ENCODE measurements at regions not wholly inside any gene's neighbourhood (a gene's known extent, or its start where the extent isn't known, plus 50 kb on each side); places are given as distances from the start of the nearest gene placed in this dataset.
"Not testable (repeated sequence)": the region's sequence is repeated elsewhere in the genome, so short reads cannot be mapped to it uniquely, and the experiment has no call there.

- no peaks in the 10 kb centered on the region for H3K27me3 ChIP-seq (ENCODE audit: control insufficient read depth, insufficient read depth, low read length)
- CTCF ChIA-PET, result no interaction called here
These were observed 153.5 kb upstream of the OR13F1 start for GRCh38 chr9:104350541-104350940.

GRCh38 chr9:104351726-104352125 is 152.3 kb upstream of the OR13F1 start:
- Histone ChIP-seq H3K4me3 (ENCODE audit: low read depth, low read length) (no peak overlapping the region), H3K27me3 (ENCODE audit: control insufficient read depth, insufficient read depth, low read length) (no peaks in the 10 kb centered on the region), H3K36me3 (ENCODE audit: control insufficient read depth, insufficient read depth, low read length) (no peaks in the 10 kb centered on the region)
- ChIA-PET POLR2A (no interaction called here), CTCF (no interaction called here)
- no peak for TF ChIP-seq CTCF (IDR thresholded peaks at IDR 0.05; ENCODE audit: insufficient read depth, low read depth, low read length)
- no peak for DNase-seq (ENCODE audit: low read depth)

More at GRCh38 chr9:104350541-104350940, 153.5 kb upstream of the OR13F1 start:
- POLR2A ChIA-PET, result no interaction called here
- Histone ChIP-seq H3K36me3 (ENCODE audit: control insufficient read depth, insufficient read depth, low read length) (no peaks in the 10 kb centered on the region), H3K4me3 (ENCODE audit: low read depth, low read length) (no peak overlapping the region)
- DNase-seq (ENCODE audit: low read depth), result no peak
- no peak for TF ChIP-seq CTCF (IDR thresholded peaks at IDR 0.05; ENCODE audit: insufficient read depth, low read depth, low read length)

GRCh38 chr9:104361207-104361606 is 142.9 kb upstream of the OR13F1 start:
- POLR2A ChIA-PET, result no interaction called here
- CTCF ChIA-PET, result no interaction called here
- TF ChIP-seq CTCF (IDR thresholded peaks at IDR 0.05; ENCODE audit: insufficient read depth, low read depth, low read length), result no peak
- Histone ChIP-seq H3K4me3 (ENCODE audit: low read depth, low read length) (no peak overlapping the region), H3K27me3 (ENCODE audit: control insufficient read depth, insufficient read depth, low read length) (no peaks in the 10 kb centered on the region), H3K36me3 (ENCODE audit: control insufficient read depth, insufficient read depth, low read length) (no peaks in the 10 kb centered on the region)
- DNase-seq (ENCODE audit: low read depth), result no peak

GRCh38 chr9:104362912-104363472 is 141.1 kb upstream of the OR13F1 start:
- POLR2A ChIA-PET, result no interaction called here
- no peaks in the 10 kb centered on the region for H3K27me3 ChIP-seq (ENCODE audit: control insufficient read depth, insufficient read depth, low read length)
- TF ChIP-seq CTCF (IDR thresholded peaks at IDR 0.05; ENCODE audit: insufficient read depth, low read depth, low read length), result no peak
- DNase-seq (ENCODE audit: low read depth), result no peak
- CTCF ChIA-PET, result no interaction called here
- no peak overlapping the region for H3K4me3 ChIP-seq (ENCODE audit: low read depth, low read length)
- no peaks in the 10 kb centered on the region for H3K36me3 ChIP-seq (ENCODE audit: control insufficient read depth, insufficient read depth, low read length)

- TF ChIP-seq CTCF (IDR thresholded peaks at IDR 0.05; ENCODE audit: insufficient read depth, low read depth, low read length), result no peak
- Histone ChIP-seq H3K36me3 (ENCODE audit: control insufficient read depth, insufficient read depth, low read length) (no peaks in the 10 kb centered on the region), H3K27me3 (ENCODE audit: control insufficient read depth, insufficient read depth, low read length) (no peaks in the 10 kb centered on the region), H3K4me3 (ENCODE audit: low read depth, low read length) (no peak overlapping the region)
- ChIA-PET POLR2A (no interaction called here), CTCF (no interaction called here)
- DNase-seq (ENCODE audit: low read depth), result no peak
These were observed 136.6 kb upstream of the OR13F1 start for GRCh38 chr9:104367507-104367906.

- POLR2A ChIA-PET; H3K4me3 ChIP-seq (ENCODE audit: low read depth, low read length); H3K36me3 ChIP-seq (ENCODE audit: control insufficient read depth, insufficient read depth, low read length); H3K27me3 ChIP-seq (ENCODE audit: control insufficient read depth, insufficient read depth, low read length); CTCF ChIA-PET; DNase-seq (ENCODE audit: low read depth): not testable (repeated sequence)
These were observed 135.7 kb upstream of the OR13F1 start for GRCh38 chr9:104368318-104368717.

Data from BJ (cell line).